GOT3 (cell line): ENCODE measurements at regions not wholly inside any gene's neighbourhood (a gene's known extent, or its start where the extent isn't known, plus 50 kb on each side); places are given as distances from the start of the nearest gene placed in this dataset.

ENCODE experiments used
- DNase-seq: peaks from one replicate; lab custom pipeline; 2025; ENCODE audit warnings: mixed read lengths; lab: John Stamatoyannopoulos, UW

GRCh38 chr10:65847436-65848230, 1078.2 kb upstream of the LRRTM3 start:
- DNase-seq = no peak

GRCh38 chr10:65858841-65859240, 1067.0 kb upstream of the LRRTM3 start:
- DNase-seq = no peak

GRCh38 chr10:65861249-65861648, 1064.6 kb upstream of the LRRTM3 start:
- DNase-seq = no peak
